ENCODE measurements at regions not wholly inside any gene's neighbourhood (a gene's known extent, or its start where the extent isn't known, plus 50 kb on each side); places are given as distances from the start of the nearest gene placed in this dataset.

DNA sequence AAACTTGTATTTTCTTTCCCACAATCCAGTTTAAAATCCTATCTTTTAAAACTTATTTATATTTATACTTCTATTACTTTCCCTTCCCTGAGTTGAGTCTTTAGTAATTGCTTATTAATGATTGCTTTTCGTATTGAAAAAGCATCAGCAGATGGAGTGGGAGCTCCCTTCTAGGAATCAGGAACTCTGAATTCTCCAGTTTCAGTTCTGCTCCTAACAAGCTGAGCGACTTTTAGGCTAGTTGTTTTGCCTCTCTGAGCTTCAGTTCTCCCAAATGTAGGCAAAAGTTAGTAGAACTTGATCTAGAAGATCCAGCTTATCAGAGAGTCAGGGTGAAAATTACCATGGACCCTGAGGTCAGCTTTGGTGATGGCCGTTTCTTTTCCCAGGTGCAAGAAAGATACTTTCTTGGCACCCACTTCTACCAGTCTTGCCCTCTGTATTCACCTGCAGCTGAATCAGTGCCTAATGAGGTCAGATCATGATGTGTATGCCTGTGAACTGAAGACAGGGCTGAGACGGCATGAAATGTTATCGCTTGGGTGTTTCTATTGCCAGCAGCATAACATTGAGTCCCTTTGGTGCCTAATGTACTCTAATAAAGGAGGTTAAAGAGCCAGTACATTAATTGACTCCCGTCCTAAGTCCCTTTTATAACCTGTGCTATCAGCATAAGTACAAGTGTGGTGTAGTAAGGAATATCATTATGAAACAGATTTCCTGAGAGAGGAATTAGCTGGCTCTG, 194.5 kb upstream of the TBC1D5 start:
- no peak for DNase-seq

DNA sequence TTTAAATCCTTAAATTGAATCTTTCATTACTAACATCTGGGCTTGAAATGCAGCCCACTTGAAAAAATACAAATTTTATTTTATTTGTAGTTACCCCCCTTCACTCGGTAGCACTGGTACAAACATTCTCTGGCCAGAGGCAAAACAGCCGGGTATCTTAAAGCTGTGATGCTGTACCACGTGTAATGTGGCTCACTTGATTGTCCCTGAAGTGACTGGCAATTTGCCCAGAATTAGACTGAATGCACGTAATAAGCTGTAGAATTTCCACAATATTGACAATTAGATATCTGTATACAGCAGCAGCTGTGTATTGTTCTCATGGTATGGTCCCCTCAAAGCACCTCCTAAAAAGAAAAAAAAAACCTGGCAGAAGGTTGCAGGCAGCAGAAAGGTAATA, 192.8 kb upstream of the TBC1D5 start:
- no peak for DNase-seq

DNA sequence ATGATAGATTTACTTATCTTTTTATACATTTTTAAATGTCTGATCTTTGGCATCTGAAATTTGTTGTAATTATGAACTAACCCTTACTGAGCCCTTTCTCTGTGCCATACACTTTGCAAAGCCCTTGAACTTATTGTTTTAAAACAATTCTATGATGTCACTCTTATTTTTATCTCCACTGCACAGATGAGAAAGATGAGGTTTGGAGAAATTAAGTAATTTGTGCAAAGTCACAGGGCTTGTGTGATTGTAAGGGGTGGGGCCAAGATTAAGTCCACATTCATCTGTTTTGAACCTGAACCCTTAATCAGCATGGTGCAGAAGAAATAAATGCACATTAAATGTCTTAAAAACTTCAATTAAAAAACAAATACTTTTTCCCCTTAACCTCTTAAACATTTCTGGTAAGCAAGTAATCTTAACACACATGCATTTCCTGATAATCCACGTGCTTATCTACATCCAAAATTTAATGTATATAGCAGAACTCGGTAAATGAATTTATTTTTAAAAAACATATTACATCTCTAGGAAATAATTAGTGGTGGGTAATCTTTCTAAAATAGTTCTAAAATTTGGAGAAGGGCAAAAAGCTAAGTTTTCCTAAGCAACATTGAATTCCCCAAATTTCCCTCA, 189.8 kb upstream of the TBC1D5 start:
- DNase-seq: no peak

DNA sequence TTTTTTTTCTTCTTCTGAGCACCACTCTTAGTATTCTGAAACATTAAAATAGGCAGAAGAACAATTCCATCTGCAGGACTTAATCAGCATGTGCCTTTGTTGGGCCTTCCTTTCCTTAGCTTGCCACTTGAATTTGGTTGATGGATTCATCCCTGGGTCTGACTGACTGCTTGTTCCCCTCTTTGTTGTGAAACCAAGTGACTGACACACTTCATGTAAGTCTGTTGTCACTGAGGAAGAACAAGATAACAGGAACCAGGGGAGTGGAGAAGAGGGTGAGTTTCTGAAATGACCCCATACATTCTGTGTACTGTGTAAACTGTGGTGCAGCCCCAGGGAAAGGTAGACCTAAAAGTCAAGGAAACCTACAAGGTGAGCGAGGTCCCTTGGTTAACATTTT, 188.7 kb upstream of the TBC1D5 start:
- DNase-seq: no peak

DNA sequence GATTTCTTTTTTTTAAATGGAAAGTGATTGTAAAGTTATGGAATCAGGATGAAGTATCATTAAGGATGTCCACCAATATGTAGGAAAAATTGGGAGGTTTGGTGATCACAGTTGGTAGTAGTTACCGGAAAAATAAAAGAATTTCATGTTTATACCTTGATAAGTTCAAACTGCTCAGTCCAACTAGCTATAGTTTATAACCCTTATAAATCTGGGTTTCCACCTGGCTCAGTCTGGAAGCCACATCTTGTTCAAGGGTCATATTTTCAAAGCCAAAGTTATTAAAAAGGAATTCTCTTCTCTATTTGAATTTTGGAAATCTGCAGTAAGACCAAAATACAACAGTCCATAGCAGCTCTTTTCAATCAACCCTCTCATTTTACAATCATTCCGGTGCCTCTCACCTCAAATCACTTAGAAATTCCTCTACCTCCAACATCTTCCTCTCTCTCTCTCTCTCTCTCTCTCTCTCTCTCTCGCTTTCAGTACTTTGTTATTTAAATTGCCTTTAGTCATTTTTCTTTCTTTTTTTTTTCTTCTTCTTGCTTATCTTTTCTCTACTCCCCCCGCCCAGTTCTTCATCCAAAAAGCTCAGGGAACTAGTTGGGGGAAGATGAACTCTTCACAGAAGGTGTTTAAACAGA, 186.2 kb upstream of the TBC1D5 start:
- DNase-seq: no peak

DNA sequence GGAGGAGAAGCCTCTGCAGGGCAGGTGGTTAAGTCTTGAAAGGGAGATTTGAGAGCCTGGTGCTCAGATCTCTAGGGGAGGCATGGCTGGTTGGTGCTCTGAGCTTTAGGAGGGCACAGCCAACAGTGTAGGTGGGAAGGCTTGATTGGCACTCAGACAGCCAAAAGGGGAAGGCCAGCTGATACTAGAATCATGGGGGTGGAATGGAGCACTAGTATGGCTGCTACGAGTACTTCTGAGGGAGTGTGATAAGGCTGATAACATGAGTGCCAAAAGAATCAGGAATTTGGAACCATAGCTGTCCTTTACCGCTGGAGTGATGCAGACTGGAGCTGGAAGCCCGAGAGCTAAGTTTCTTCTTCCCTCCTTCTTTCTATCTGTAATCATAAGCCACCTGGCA, 184.6 kb upstream of the TBC1D5 start:
- no peak for DNase-seq

DNA sequence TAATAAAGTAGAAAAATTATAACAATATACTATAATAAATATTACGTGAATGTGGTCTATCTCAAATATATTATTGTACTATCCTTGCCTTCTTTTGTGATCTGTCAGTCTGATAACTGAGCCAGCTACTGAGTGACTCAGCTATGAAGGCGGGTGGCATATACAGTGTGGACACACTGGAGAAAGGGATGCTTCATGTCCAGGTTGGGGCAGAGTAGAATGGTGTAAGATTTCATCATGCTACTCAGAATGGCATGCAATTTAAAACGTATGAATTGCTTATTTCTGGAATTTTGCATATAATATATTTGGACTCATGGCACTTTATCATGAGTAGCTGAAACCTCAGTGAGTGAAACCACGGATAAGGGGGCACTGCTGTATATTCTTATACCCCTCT, 172.9 kb upstream of the TBC1D5 start:
- no peak for DNase-seq

DNA sequence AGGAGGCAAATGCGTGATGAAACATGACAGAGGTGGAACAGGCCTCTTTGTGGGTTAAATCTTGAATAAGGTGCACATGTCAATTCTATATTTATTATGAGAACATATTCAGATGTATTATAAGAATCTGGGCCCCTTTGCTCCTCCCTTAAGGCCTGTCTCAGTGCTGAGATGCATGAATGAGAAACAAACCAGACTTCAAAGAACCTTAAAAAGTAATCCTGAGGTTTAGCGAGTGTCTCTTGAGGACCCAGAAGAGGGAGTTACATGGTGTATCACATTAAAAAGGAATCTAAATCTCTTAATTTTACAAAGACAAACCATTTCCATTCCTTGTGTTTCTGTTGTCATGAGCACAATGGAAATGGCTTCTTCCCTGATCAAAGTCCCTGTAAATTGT, 170.9 kb upstream of the TBC1D5 start:
- no peak for DNase-seq

DNA sequence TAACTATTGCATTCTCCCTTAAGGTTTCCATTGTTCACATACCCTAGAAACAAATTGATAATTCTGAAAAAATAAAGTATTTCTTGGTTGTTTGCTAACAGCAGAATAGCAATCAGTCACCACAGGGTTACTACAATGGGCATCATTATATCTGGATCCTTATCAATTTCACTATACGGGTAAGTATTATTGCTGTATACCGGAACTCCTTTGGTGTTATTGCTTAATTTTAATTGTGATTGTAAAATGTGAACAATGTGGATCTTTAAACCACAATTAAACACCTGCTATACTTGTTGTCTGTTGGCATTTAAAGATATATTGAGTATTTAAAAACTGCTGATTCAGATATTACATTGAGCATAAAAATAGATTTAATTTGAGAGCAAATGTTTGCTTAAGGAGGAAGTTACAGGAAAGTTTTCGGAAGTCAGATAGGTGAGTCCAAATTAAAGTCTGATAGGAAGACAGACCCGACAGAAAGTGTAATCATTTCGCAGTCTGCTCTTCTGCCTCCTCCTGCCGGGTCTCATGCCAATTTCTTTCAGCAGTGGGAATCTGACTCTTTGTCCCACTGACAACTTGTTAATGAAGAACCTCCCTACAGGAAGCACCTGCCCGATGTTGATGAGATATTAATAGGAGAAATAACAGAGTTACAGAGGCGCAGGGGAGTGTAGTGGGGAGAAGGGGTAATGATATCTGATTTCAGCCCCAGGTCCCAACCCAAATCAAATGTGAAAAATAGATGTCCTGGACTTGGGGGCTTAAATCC, 169.7 kb upstream of the TBC1D5 start:
- no peak for DNase-seq

DNA sequence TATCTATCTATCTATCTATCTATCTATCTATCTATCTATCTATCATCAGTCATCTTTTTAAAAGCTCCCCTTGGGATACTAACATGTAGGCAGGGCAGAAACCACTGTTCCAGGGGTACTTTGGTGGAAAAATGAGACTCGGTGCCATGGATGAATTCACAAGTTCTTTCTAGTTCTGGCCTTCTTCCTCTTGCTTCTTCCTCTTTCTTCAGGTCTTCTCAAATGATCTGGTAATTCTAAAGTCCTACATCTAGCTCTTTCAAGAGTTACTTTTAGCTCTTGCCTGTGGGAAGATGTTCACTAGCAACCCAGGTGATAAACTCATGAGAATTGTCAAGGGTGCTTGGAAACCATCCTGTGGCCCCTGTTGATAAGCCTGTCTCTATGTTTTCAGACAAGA, 168.5 kb upstream of the TBC1D5 start:
- no peak for DNase-seq

DNA sequence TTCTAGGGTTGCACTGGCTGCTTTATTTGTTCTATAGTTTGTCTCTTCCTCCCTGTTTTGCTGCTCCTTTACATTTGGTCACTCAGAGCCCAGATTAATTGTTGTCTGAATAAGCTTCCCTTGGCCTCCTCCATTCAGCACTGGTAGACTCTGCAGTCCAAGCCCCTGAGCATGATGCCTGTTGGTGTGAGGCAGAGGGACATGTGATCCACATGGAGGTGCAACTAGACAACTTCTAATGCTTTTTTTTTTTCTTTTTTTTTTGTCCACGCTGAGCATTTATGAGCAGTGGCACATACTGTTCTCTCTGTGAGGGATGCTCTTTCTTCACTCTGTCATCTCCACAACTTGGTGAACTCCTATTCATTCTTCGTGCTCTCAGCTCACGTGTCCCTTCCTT, 167.3 kb upstream of the TBC1D5 start:
- no peak for DNase-seq

DNA sequence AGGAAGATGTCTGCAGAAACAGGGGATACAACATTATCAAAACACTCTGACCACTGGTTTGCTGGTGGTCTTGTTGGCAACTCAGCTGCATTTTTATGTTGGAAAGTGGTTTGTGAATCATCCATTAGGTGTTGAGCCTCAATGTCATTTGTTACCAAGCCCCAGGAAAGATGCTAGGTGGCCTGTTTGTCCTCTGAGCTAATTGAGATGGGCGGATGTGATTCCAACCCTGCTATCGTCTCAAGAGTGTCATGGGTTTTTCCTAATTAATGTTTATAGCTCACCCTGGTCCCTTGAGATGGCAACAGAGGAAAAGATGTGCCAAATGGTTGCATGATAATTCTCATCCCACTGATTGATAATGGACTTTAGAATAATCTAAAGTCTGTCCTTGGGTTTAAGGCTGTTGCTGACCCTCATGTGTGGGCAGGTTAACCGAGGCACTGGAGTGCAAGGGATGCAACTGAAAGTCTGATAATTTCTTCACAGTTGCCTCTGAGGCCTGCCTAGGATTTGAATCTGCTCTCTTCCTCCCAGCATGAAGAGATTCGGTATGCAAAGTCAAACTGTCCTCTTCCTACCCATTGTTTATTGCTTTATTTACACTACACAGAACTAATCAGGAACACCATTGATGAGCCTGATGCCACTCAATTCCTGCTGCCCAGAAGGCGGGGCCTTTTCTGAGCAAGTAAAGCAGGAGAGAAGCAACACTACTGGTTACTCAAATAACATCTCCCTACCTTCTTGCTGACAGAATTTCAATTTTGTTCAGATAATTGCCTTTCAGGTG, 166.2 kb upstream of the TBC1D5 start:
- no peak for DNase-seq

DNA sequence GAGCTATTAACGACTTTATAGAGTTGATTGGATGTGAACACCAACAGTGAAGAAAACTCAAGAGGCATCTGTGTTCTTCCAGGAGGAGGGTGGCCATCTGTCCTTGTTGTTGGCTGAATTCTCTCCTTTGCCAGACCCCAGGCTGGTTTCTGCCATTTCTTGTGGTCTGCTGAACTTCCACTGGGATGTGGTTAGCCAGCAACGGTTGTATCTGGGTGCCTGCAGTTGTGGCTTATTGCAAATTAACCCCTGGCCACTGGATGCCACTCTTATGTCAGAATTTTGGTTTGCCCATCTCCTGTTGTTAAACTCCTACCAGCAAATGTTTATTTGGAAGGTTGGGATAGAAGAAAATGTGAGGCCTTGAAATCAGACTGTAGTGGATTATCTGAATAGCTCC, 163.6 kb upstream of the TBC1D5 start:
- no peak for DNase-seq

DNA sequence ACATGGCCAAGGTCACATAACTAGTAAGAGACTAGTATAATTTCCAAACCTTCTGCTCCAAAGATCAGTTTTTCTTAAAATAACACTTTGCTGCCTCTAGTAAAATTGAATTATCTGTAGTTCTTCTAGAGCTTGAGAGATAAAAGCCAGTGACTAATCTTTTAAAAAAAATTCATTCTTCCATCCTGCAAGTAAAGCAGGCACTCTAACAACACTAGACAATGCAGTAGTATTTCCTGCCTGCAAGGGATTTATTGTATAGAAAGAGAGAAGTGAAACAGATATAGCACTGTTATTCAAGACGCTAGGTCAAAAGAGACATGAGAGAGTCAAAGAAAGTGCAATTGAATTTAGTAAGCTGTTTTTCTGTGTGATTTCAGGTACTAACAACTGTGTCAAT, 159.5 kb upstream of the TBC1D5 start:
- DNase-seq: no peak

DNA sequence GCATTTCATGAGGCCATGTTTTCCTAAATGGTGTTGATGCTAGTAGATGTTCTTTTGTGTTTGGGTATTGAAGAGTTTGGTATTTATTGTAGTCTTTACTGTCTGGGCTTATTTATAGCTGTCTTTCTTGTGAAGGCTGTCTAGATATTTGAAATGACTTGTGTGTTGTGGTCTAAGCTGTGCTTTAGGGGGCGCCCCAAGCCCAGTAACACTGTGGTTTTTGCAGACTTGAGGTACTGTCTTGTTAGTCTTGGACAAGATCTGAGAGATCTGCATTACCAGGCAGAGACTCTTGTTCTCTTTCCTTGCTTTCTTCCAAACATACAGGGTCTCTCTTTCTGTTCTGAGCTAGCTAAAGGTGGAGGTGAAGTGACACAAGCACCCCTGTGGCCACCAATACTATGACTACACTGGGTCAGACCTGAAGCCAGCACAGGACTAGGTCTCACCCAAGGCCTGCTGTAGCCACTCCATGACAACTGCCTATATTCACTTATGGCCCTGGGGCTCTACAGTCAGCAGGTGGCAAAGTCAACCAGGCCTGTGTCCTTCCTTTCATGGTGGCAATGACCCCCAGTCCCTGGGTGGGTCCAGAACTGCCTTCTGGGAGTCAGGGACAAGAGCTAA, 152.1 kb upstream of the TBC1D5 start:
- peak; percentile 7 for DNase-seq

DNA sequence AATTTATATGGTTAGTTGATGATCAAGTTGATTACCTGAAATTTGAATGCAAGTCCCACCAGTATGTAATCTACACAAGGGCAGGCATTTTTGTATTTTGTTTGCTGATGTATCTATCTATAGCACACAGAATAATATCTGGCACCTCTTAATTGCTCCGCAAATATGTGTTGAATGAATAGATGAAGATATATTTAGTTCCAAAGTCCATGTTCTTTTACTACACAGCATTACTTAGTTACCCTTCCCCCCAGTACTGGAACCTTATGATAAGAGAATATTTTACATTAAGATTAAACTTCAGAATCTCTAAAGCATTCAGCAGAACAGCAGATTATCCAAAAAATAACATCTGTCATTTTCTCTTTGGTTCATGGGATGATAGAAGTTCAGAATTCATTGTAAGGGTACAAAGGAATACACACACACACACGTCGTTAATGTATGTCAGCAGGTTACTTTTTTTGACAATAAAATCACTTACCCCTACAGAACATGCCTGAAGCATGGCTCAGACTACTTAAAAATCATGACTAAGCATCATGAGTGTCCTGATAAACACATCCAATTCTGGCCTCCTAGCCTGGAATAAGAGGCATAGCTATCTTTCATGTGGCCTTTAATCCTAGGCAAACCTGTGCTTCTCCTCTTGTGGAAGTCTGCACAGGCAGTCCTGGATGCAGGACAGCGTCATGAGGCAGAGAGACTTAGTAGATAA, 148.9 kb upstream of the TBC1D5 start:
- DNase-seq: no peak

DNA sequence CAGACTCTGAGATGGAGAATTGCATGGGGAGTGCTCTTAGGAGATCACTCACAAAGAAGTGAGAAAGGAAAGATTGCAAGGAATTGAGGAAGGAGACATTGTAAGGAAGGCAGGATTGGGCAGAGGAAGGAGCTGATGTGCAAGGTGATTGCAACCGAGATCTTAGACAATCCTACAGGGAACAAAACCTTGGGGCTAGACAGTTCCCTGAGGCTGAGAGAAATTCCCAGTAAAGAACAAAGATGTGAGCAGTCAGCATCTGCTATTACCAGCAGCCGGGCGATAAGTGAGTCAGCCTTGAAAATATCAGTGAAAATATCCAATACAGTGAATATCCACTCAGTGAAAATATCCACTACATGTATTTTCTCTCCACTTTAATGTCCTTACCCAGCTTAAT, 143.6 kb upstream of the TBC1D5 start:
- DNase-seq: no peak

DNA sequence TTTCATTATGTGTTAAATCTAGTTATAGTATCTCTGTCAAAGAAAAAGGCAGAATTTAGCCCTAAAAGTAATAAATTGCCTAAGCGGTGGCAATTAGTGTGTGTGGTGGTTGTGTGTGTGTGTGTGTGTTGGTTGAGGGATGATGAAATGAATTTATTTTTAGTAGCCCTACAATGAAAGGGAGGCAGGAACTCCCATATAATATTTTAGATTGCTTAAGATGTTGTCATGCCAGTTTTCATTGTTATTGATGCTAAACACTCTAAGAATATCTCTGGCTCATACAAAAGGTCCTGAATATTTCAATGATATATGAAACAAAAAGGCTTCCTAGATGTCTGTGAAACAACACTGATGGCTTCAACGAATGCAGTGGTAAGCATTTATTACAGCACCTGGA, 140.6 kb upstream of the TBC1D5 start:
- DNase-seq: no peak

DNA sequence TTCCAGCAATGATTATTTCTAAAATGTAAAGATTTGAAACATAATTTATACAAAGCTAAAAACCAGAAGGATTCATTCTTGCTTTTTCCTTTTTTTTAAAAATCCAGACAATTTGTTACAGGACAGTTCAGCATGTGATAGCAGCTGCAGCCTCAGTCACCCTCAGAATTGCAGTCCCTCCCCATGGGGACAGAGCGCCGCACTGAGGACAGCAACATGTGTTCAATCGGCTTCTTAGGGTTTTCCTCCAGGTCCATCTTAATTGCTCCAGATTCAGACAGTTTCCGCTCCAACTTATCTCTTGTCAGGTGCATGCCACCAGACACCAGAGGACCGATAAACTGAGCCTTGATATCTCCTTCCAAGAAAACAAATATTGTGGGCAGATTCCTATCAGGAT, 134.9 kb upstream of the TBC1D5 start:
- DNase-seq: no peak

DNA sequence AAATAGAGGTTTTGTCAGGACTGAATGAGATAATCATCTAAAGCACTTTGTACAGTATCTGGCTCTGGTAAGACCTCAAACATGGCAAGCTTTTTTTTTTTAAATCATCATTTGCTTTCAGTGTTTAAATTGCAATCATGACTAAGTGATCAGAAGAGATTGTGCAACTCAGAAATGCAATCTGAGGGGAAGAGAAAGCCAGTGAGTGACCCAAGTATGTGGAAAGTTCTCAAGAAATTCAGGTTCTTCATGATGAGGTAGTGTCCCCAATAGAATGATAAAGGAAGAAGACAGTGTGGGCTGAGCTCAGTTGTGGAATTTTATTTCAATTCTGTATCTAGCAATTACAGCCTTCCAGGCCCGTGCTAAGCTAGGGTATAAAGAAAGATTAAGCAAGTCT, 132.2 kb upstream of the TBC1D5 start:
- no peak for DNase-seq

DNA sequence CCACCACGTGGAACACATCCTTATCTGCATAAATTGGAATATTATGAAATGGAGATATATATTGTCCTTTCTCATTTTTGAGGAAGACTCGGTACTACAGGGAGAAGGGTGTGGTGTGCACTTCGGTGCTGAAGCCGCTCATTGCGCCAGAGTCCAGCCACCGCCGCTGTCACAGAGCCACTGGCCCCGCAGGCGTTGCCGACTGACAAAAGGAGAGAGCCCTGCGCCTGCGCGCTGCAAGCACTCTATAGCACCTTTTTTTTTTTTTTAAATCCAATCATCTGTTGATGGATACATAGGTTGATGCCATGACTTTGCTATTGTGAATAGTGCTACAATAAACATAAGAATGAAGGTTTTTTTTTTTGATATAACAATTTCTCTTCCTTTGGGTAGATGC, 130.0 kb upstream of the TBC1D5 start:
- no peak for DNase-seq

DNA sequence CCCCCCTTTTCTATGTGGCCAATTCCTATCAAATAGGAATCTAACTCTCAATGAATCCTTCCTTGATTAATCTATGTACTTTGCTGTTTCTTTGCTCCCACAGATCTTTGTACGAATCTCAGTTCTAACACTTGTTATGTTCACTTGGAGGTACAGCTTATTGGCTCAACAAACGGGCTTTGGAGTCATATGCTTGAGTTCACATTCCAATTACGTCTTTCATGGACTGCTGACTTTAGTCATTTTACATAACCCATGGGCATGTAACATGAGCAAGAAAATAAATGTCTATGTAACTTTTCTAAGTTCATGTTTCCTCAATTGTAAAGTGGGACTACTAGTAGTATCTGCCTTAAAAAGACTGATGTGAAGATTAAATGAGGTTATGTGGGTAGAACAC, 123.2 kb upstream of the TBC1D5 start:
- no peak for DNase-seq
